ENCODE measurements at regions not wholly inside any gene's neighbourhood (a gene's known extent, or its start where the extent isn't known, plus 50 kb on each side); places are given as distances from the start of the nearest gene placed in this dataset.

DNA sequence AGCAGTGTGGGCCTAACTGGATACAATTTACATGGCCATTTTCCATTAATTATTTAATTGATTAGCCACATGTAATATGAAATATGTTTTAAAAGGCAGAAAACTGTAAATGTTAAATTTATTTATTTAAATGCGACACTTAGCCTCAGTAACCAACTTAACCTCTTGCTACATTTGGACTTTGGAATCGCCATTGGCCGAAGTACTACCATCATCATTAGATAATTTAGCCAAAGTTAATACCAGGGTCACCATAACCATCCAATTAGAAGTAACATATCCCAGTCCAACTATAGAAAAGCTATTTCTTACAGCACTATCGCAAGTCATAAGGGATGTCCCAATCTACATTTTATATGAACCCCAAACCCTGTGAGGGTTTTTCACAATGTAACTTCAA lies 558.6 kb upstream of the IGFBP3 start:
- TF ChIP-seq CTCF (IDR thresholded peaks at IDR 0.05) (no peak), POLR2A (IDR thresholded peaks at IDR 0.05) (no peak)

All from heart left ventricle (tissue), 13 donors.